Ascending aorta (tissue), 2 donors: ENCODE measurements at regions not wholly inside any gene's neighbourhood (a gene's known extent, or its start where the extent isn't known, plus 50 kb on each side); places are given as distances from the start of the nearest gene placed in this dataset.

ENCODE experiments used
- DNase-seq, 2 donors: peaks; one replicate each; pipeline ENCODE4 v3.0.0-alpha.2; 2019; ENCODE audit warnings: low spot score in 2 of 2
- H3K27ac ChIP-seq, 2 donors: fragments of 200-600 bp; sonication (generic); one replicate each; pipeline ENCODE4 v1.5.1; 2016 to 2017; ENCODE audit warnings: mild to moderate bottlenecking in 1 of 2
- H3K27me3 ChIP-seq: fragments of 200-600 bp; sonication (generic); one replicate; pipeline ENCODE4 v1.5.1; 2017
- H3K36me3 ChIP-seq, 2 donors: fragments of 200-600 bp; sonication (generic); one replicate each; pipeline ENCODE4 v1.5.1; 2016
- H3K4me1 ChIP-seq, 2 donors: fragments of 200-600 bp; sonication (generic); one replicate each; pipeline ENCODE4 v1.5.1; 2016 to 2017; ENCODE audit warnings: mild to moderate bottlenecking in 1 of 2
- H3K4me3 ChIP-seq, 2 donors: fragments of 200-600 bp; sonication (generic); one replicate each; pipeline ENCODE4 v1.5.1; 2016 to 2017; ENCODE audit warnings: mild to moderate bottlenecking in 1 of 2
- H3K9me3 ChIP-seq, 2 donors: fragments of 200-600 bp; sonication (generic); one replicate each; pipeline ENCODE4 v1.5.1; 2016
- CTCF ChIP-seq, 3 experiments: fragments of 200-600 bp in 2 of 3; fragments of 450-650 bp in 1 of 3; sonication (generic) in 2 of 3; IDR thresholded peaks; one replicate each; pipeline ENCODE4 v1.5.1; 2016 to 2019; ENCODE audit warnings: antibody characterized with exemption in 3 of 3, mild to moderate bottlenecking in 1 of 3, moderate library complexity in 1 of 3
- intact Hi-C: fragments of 100-400 bp; cut with DNase I; formaldehyde crosslinking; loops from one replicate; pipeline ENCODE4 v1.15.1; 2023

- no peak for DNase-seq
- TF ChIP-seq CTCF (IDR thresholded peaks at IDR 0.05): no peak
- Histone ChIP-seq H3K27ac (no peak overlapping the region), H3K9me3 (no peaks in the 10 kb centered on the region), H3K27me3 (no peaks in the 10 kb centered on the region), H3K36me3 (no peaks in the 10 kb centered on the region), H3K4me3 (no peak overlapping the region), H3K4me1 (no peaks in the 10 kb centered on the region)
- intact Hi-C loops: no loop called here
Observed at GRCh38 chr20:24291014-24291413, 178.4 kb upstream of the SYNDIG1 start.

GRCh38 chr20:24289737-24290481 lies 179.5 kb upstream of the SYNDIG1 start:
- no peaks in the 10 kb centered on the region for H3K36me3 ChIP-seq
- TF ChIP-seq CTCF (IDR thresholded peaks at IDR 0.05): no peak
- H3K27ac ChIP-seq: no peak overlapping the region
- DNase-seq: no peak
- intact Hi-C loops: no loop called here
- no peaks in the 10 kb centered on the region for H3K9me3 ChIP-seq
- no peaks in the 10 kb centered on the region for H3K4me1 ChIP-seq
- H3K4me3 ChIP-seq: no peak overlapping the region
- H3K27me3 ChIP-seq: no peaks in the 10 kb centered on the region

- Histone ChIP-seq H3K4me3 (no peak overlapping the region), H3K27ac (no peak overlapping the region), H3K4me1 (no peaks in the 10 kb centered on the region), H3K36me3 (no peaks in the 10 kb centered on the region), H3K27me3 (no peaks in the 10 kb centered on the region), H3K9me3 (no peaks in the 10 kb centered on the region)
- no peak for TF ChIP-seq CTCF (IDR thresholded peaks at IDR 0.05)
- no peak for DNase-seq
- intact Hi-C loops: no loop called here
Observed at GRCh38 chr20:24283186-24283585, 186.2 kb upstream of the SYNDIG1 start.

GRCh38 chr20:24277196-24277595 lies 192.2 kb upstream of the SYNDIG1 start:
- intact Hi-C loops: no loop called here

GRCh38 chr20:24275946-24276705 lies 193.3 kb upstream of the SYNDIG1 start:
- no peaks in the 10 kb centered on the region for H3K27me3 ChIP-seq
- H3K4me3 ChIP-seq: no peak overlapping the region
- no peaks in the 10 kb centered on the region for H3K9me3 ChIP-seq
- DNase-seq: no peak
- no peak for TF ChIP-seq CTCF (IDR thresholded peaks at IDR 0.05)
- no peaks in the 10 kb centered on the region for H3K36me3 ChIP-seq
- H3K4me1 ChIP-seq: no peaks in the 10 kb centered on the region
- no peak overlapping the region for H3K27ac ChIP-seq
- intact Hi-C loops: no loop called here

More at GRCh38 chr20:24277196-24277595, 192.2 kb upstream of the SYNDIG1 start:
- Histone ChIP-seq H3K4me3 (no peak overlapping the region), H3K4me1 (no peaks in the 10 kb centered on the region), H3K27ac (no peak overlapping the region), H3K27me3 (no peaks in the 10 kb centered on the region), H3K9me3 (no peaks in the 10 kb centered on the region), H3K36me3 (no peaks in the 10 kb centered on the region)
- no peak for DNase-seq
- TF ChIP-seq CTCF (IDR thresholded peaks at IDR 0.05): no peak
